Endothelial cell of umbilical vein (primary cell): ENCODE measurements at regions not wholly inside any gene's neighbourhood (a gene's known extent, or its start where the extent isn't known, plus 50 kb on each side); places are given as distances from the start of the nearest gene placed in this dataset.

Experiments used
- EZH2 ChIP-seq: IDR thresholded peaks from 2 replicates; pipeline ENCODE4 v1.6.1; 2012; ENCODE audit warnings: borderline replicate concordance, low read depth, mild to moderate bottlenecking, moderate library complexity, low read length, inconsistent platforms; ENCODE audit not compliant: severe bottlenecking
- FOS ChIP-seq: IDR thresholded peaks from 2 replicates; pipeline ENCODE4 v1.6.1; 2011; ENCODE audit warnings: mild to moderate bottlenecking, low read length, moderate library complexity, borderline replicate concordance; ENCODE audit not compliant: insufficient read depth
- JUN ChIP-seq: IDR thresholded peaks from 2 replicates; pipeline ENCODE4 v1.6.1; 2011; ENCODE audit warnings: borderline replicate concordance, low read depth; ENCODE audit not compliant: insufficient read length, insufficient read depth
- POLR2A ChIP-seq: IDR thresholded peaks from 2 replicates; pipeline ENCODE4 v1.6.1; 2012; ENCODE audit warnings: low read depth, mild to moderate bottlenecking, control low read depth, low read length
- POLR2AphosphoS5 ChIP-seq: IDR thresholded peaks from 2 replicates; pipeline ENCODE4 v1.6.1; 2012; ENCODE audit warnings: low read depth, mild to moderate bottlenecking, control low read depth, low read length, moderate library complexity; ENCODE audit not compliant: insufficient read depth
- TF ChIP-seq, protein P1 (sequence below), 2 donors: IDR thresholded peaks; 1 replicate in 1 of 2; 2 replicates in 1 of 2; pipeline ENCODE4 v1.5.1; 2011; ENCODE audit warnings: low read length in 2 of 2, mild to moderate bottlenecking in 2 of 2, moderate library complexity in 2 of 2, control low read depth in 1 of 2, inconsistent platforms in 1 of 2, low read depth in 1 of 2; ENCODE audit not compliant: insufficient read depth in 1 of 2; ENCODE audit errors: extremely low read depth in 1 of 2
- TF ChIP-seq, protein P2 (sequence below): IDR thresholded peaks from 2 replicates; pipeline ENCODE4 v1.6.1; 2011; ENCODE audit not compliant: insufficient read depth, insufficient read length

DNA sequence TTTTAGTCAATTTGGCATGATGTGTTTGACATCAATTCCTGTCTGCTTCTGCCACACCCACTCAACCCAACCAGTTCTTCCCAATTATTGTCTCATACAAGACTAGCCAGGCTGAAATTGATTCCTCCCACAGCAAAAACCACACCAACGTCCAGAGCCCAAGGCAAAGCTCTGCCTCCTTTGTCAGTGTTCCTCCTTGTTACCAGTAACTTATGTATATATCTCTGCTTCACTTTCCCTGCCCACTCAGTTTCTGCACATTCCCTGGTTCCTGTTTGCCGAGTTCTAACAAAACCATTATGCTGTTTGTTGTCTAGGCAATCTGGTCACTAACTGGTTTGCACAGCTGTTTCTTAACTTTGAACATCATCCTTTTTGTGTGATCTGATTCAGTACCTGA is 547.9 kb upstream of the PTCHD4 start:
- TF ChIP-seq, protein P1, sequence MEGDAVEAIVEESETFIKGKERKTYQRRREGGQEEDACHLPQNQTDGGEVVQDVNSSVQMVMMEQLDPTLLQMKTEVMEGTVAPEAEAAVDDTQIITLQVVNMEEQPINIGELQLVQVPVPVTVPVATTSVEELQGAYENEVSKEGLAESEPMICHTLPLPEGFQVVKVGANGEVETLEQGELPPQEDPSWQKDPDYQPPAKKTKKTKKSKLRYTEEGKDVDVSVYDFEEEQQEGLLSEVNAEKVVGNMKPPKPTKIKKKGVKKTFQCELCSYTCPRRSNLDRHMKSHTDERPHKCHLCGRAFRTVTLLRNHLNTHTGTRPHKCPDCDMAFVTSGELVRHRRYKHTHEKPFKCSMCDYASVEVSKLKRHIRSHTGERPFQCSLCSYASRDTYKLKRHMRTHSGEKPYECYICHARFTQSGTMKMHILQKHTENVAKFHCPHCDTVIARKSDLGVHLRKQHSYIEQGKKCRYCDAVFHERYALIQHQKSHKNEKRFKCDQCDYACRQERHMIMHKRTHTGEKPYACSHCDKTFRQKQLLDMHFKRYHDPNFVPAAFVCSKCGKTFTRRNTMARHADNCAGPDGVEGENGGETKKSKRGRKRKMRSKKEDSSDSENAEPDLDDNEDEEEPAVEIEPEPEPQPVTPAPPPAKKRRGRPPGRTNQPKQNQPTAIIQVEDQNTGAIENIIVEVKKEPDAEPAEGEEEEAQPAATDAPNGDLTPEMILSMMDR (IDR thresholded peaks at IDR 0.05; ENCODE audit: extremely low read depth in 1 of 2, insufficient read depth in 1 of 2, low read depth in 1 of 2, low read length in 2 of 2): no peak
- no peak for TF ChIP-seq POLR2AphosphoS5
- no peak for TF ChIP-seq EZH2
- TF ChIP-seq FOS: no peak
- no peak for TF ChIP-seq JUN
- TF ChIP-seq POLR2A: no peak
- TF ChIP-seq, protein P2, sequence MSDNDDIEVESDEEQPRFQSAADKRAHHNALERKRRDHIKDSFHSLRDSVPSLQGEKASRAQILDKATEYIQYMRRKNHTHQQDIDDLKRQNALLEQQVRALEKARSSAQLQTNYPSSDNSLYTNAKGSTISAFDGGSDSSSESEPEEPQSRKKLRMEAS: no peak
